Stimulated activated CD8-positive, alpha-beta memory T cell treated with anti-CD3 and anti-CD28 coated beads, Interleukin-7, amount 100 ng/mL, for 1 hour (primary cell): ENCODE measurements at regions not wholly inside any gene's neighbourhood (a gene's known extent, or its start where the extent isn't known, plus 50 kb on each side); places are given as distances from the start of the nearest gene placed in this dataset.

Experiments
- DNase-seq, 2 donors: peaks; one replicate each; pipeline ENCODE4 v3.0.0-alpha.2; 2020; ENCODE audit warnings: low read depth in 2 of 2

GRCh38 chr4:138567696-138568095 is 325.5 kb upstream of the SLC7A11 start:
- no peak for DNase-seq

- DNase-seq: no peak
Measured at GRCh38 chr4:138565576-138565975, 323.4 kb upstream of the SLC7A11 start.

- no peak for DNase-seq
Measured at GRCh38 chr4:138562544-138562991, 320.4 kb upstream of the SLC7A11 start.

- no peak for DNase-seq
Measured at GRCh38 chr4:138561906-138562305, 319.8 kb upstream of the SLC7A11 start.

GRCh38 chr4:138561276-138561880 is 319.2 kb upstream of the SLC7A11 start:
- DNase-seq: no peak

- DNase-seq: no peak
Measured at GRCh38 chr4:138560448-138560847, 318.3 kb upstream of the SLC7A11 start.

- DNase-seq: no peak
Measured at GRCh38 chr4:138558886-138559285, 316.7 kb upstream of the SLC7A11 start.

GRCh38 chr4:138555584-138555983 is 313.4 kb upstream of the SLC7A11 start:
- no peak for DNase-seq

GRCh38 chr4:138555108-138555507 is 313.0 kb upstream of the SLC7A11 start:
- no peak for DNase-seq

GRCh38 chr4:138553001-138553845 is 311.1 kb upstream of the SLC7A11 start:
- DNase-seq: no peak

- no peak for DNase-seq
Measured at GRCh38 chr4:138542191-138542776, 300.1 kb upstream of the SLC7A11 start.

- DNase-seq: no peak
Measured at GRCh38 chr4:138540056-138540800, 298.1 kb upstream of the SLC7A11 start.

GRCh38 chr4:138538743-138539142 is 296.6 kb upstream of the SLC7A11 start:
- DNase-seq: no peak

- DNase-seq: no peak
Measured at GRCh38 chr4:138537731-138538490, 295.8 kb upstream of the SLC7A11 start.

GRCh38 chr4:138535316-138535715 is 293.2 kb upstream of the SLC7A11 start:
- no peak for DNase-seq

- no peak for DNase-seq
Measured at GRCh38 chr4:138522366-138522765, 280.2 kb upstream of the SLC7A11 start.

- DNase-seq: no peak
Measured at GRCh38 chr4:138521809-138522208, 279.7 kb upstream of the SLC7A11 start.

- no peak for DNase-seq
Measured at GRCh38 chr4:138519436-138519835, 277.3 kb upstream of the SLC7A11 start.

GRCh38 chr4:138513535-138513934 is 271.4 kb upstream of the SLC7A11 start:
- DNase-seq: no peak

- no peak for DNase-seq
Measured at GRCh38 chr4:138512756-138513155, 270.6 kb upstream of the SLC7A11 start.

- no peak for DNase-seq
Measured at GRCh38 chr4:138510053-138510452, 267.9 kb upstream of the SLC7A11 start.
